ENCODE measurements at regions not wholly inside any gene's neighbourhood (a gene's known extent, or its start where the extent isn't known, plus 50 kb on each side); places are given as distances from the start of the nearest gene placed in this dataset.

GRCh38 chr1:182118851-182119250, 57.3 kb upstream of the ZNF648 start:
- no peak for DNase-seq

DNA sequence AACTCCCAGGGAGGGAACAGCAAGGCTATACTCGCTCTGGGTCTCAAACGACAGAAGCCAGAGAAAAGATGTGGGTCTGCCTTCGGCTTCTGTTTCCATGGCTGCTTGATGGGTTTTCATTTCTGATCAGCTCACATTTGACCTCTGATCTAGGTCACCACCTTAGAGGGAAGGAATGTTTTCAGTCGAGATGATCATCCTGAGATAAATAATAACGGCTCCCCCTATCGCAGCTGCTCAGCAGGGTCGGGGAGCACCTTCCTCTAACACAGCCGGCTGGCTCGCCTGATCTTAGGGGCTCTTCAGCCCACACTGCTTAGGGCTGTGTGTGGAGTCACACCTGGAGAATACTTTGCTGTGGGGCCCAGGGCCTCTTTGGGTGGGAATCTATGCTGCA, 53.1 kb upstream of the ZNF648 start:
- DNase-seq: no peak

GRCh38 chr1:182113879-182114626, 52.5 kb upstream of the ZNF648 start:
- DNase-seq: no peak

DNA sequence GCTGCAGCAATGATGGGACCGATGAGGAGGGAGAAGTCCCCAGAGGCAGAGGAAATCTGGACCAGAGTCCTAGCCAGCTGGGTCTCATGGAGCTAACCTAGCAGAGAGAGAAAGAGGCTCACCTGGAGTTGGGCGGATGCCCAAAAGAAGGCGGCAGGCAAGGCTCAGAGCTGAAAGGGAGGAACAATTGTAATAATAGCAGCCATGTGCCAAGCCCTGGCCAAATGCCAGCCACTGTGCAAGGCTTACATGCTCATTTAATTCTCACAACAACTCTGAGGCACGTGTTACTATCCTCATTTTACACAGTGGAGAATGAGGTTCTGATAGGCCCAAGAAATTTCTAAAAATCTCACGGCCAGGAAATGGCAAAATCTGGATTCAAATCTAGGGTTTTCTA, 50.0 kb upstream of the ZNF648 start:
- no peak for DNase-seq

Measured in stimulated activated CD4-positive, alpha-beta T cell treated with anti-CD3 and anti-CD28 coated beads, Interleukin-4, amount 100 ng/mL, for 1 hour (primary cell).